ENCODE measurements at regions not wholly inside any gene's neighbourhood (a gene's known extent, or its start where the extent isn't known, plus 50 kb on each side); places are given as distances from the start of the nearest gene placed in this dataset.

- no peak for DNase-seq (ENCODE audit: low read depth)
- H3K4me3 ChIP-seq (ENCODE audit: low read length), result no peak overlapping the region
- TF ChIP-seq, protein P1, sequence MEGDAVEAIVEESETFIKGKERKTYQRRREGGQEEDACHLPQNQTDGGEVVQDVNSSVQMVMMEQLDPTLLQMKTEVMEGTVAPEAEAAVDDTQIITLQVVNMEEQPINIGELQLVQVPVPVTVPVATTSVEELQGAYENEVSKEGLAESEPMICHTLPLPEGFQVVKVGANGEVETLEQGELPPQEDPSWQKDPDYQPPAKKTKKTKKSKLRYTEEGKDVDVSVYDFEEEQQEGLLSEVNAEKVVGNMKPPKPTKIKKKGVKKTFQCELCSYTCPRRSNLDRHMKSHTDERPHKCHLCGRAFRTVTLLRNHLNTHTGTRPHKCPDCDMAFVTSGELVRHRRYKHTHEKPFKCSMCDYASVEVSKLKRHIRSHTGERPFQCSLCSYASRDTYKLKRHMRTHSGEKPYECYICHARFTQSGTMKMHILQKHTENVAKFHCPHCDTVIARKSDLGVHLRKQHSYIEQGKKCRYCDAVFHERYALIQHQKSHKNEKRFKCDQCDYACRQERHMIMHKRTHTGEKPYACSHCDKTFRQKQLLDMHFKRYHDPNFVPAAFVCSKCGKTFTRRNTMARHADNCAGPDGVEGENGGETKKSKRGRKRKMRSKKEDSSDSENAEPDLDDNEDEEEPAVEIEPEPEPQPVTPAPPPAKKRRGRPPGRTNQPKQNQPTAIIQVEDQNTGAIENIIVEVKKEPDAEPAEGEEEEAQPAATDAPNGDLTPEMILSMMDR (IDR thresholded peaks at IDR 0.05; ENCODE audit: insufficient read depth, low read depth, low read length, missing control alignments), result no peak
These were observed 690.4 kb downstream of the BRD1 start for GRCh38 chr22:49137206-49137840.

GRCh38 chr22:49136816-49137180, 690.9 kb downstream of the BRD1 start:
- no peak overlapping the region for H3K4me3 ChIP-seq (ENCODE audit: low read length)
- no peak for DNase-seq (ENCODE audit: low read depth)
- TF ChIP-seq, protein P1 (IDR thresholded peaks at IDR 0.05; ENCODE audit: insufficient read depth, low read depth, low read length, missing control alignments), result no peak

DNA sequence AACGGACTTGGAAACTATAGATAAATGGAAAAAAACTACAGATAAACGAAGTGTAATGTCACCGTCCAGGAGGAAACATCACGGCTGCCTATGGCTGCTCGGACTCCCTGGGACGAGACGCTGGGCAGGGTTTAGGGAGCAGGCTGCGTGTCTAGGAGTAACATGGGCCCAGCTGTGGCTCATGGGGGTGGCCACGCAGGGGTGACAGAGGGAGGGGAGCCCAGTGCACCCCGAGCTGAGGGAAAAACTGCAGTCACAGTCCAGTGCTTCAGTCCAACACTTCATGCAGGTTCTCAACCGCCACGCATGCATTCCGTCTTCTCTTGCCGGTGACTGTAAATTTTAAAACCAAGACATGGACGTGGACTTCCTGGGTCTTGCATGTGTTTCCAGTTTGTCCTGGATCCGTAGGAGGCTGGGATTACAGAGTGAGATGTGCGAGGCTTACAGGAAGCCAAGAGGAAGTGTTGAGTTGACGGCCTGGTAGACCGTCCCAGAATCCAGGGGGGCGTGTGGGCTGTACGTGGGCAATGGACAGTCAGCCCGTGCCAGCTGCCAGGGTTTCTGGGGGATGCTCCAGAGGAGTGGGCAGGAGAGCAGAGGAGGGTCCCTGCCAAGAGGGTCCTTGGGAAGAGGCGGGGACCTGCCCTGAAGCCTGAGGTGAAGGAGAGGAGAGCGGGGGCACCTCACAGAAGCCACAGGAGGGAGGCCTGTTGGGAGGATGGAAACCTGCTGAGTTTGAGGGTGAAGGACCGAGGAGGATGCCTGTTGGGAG, 691.4 kb downstream of the BRD1 start:
- H3K4me3 ChIP-seq (ENCODE audit: low read length), result no peak overlapping the region
- DNase-seq (ENCODE audit: low read depth), result no peak
- TF ChIP-seq, protein P1 (IDR thresholded peaks at IDR 0.05; ENCODE audit: insufficient read depth, low read depth, low read length, missing control alignments), result no peak

DNA sequence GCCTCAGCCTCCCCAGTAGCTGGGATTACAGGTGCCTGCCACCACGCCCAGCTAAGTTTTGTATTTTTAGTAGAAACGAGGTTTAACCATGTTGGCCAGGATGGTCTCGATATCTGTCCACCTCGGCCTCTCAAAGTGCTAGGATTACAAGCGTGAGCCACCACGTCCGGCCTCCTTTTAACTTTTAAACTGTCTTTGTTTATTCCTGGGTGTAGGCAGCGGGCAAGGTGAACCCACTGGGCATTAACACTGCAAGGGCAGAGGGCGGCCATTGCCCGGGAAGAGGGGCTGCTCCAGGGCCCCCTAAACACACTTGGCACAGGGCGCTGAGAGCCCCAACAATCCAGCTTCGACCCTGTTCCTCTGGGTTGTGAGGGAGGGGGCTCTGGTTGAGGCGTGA, 693.6 kb downstream of the BRD1 start:
- no peak overlapping the region for H3K4me3 ChIP-seq (ENCODE audit: low read length)
- DNase-seq (ENCODE audit: low read depth), result no peak
- TF ChIP-seq, protein P1 (IDR thresholded peaks at IDR 0.05; ENCODE audit: insufficient read depth, low read depth, low read length, missing control alignments), result no peak

DNA sequence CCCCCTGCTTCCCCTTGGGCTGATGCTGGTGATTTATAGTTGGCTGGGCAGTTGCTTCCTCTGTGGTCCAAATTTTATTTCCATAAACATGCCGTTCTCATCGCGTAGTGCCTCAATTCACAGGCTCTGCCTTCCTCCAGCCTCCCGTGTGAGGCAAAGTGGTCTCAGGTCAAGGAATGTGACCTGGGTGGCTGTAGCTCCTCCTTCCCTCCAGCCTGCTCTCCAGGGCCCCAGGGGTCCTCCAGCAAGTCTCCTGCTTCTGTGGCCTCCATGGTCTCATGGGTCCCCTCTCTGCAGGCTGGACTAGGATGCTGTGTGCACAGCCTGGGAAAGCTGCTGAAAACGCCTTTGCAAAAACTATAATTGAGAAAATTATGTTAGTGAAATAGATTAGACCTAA, 694.1 kb downstream of the BRD1 start:
- H3K4me3 ChIP-seq (ENCODE audit: low read length), result no peak overlapping the region
- TF ChIP-seq, protein P1 (IDR thresholded peaks at IDR 0.05; ENCODE audit: insufficient read depth, low read depth, low read length, missing control alignments), result no peak
- DNase-seq (ENCODE audit: low read depth), result no peak

GRCh38 chr22:49132009-49132408, 695.7 kb downstream of the BRD1 start:
- TF ChIP-seq, protein P1 (IDR thresholded peaks at IDR 0.05; ENCODE audit: insufficient read depth, low read depth, low read length, missing control alignments), result no peak
- no peak for DNase-seq (ENCODE audit: low read depth)
- no peak overlapping the region for H3K4me3 ChIP-seq (ENCODE audit: low read length)

All from epithelial cell of esophagus (primary cell).